OCI-LY3 (cell line): ENCODE measurements at regions not wholly inside any gene's neighbourhood (a gene's known extent, or its start where the extent isn't known, plus 50 kb on each side); places are given as distances from the start of the nearest gene placed in this dataset.
A peak's percentile ranks its signal among the peaks of the same experiment; 100 is the strongest.

Experiments
- H2AFZ ChIP-seq: fragments of 200-600, 300-600 bp; shearing (Covaris generic); 2 replicates; pipeline ENCODE4 v1.6.0; 2014; ENCODE audit warnings: antibody characterized with exemption, low read depth, low read length
- H3K27ac ChIP-seq: fragments of 200-600, 300-600 bp; sonication (generic); 2 replicates; pipeline ENCODE4 v1.5.1; 2014; ENCODE audit warnings: mild to moderate bottlenecking, low read length, moderate library complexity, mixed read lengths
- H3K27me3 ChIP-seq: fragments of 200-600, 300-600 bp; sonication (generic); 2 replicates; pipeline ENCODE4 v1.6.1; 2014; ENCODE audit warnings: low read depth, low read length, mixed read lengths
- H3K36me3 ChIP-seq: fragments of 200-600, 300-600 bp; sonication (generic); replicated peaks from 2 replicates; pipeline ENCODE3; 2014; ENCODE audit warnings: low read depth, low read length, mixed read lengths
- H3K4me1 ChIP-seq: fragments of 300-600, 200-600 bp; sonication (generic); 2 replicates; pipeline ENCODE4 v1.6.1; 2014; ENCODE audit warnings: low read length, mixed read lengths
- H3K4me2 ChIP-seq: fragments of 200-600, 300-600 bp; sonication (generic); 2 replicates; pipeline ENCODE4 v1.6.1; 2014; ENCODE audit warnings: low read length, mixed read lengths
- H3K4me3 ChIP-seq: fragments of 300-600, 200-600 bp; sonication (generic); 2 replicates; pipeline ENCODE4 v1.5.1; 2014; ENCODE audit warnings: antibody characterized with exemption, mild to moderate bottlenecking, low read length, moderate library complexity
- H3K79me2 ChIP-seq: fragments of 300-600, 200-600 bp; shearing (Covaris generic); 2 replicates; pipeline ENCODE4 v1.6.1; 2014; ENCODE audit warnings: mild to moderate bottlenecking, low read length, mixed read lengths
- H3K9ac ChIP-seq: fragments of 300-600, 200-600 bp; shearing (Covaris generic); 2 replicates; pipeline ENCODE4 v1.6.0; 2014; ENCODE audit warnings: mild to moderate bottlenecking, low read length, moderate library complexity
- H3K9me3 ChIP-seq: fragments of 200-600, 300-600 bp; shearing (Covaris generic); 2 replicates; pipeline ENCODE4 v1.6.1; 2014; ENCODE audit warnings: low read length, mixed read lengths; ENCODE audit not compliant: insufficient read depth
- H4K20me1 ChIP-seq: fragments of 200-600, 300-600 bp; sonication (generic); 2 replicates; pipeline ENCODE4 v1.6.1; 2016; ENCODE audit warnings: low read length, mixed read lengths; ENCODE audit not compliant: insufficient read depth
- CTCF ChIP-seq: fragments of 200-600, 300-600 bp; sonication (generic); IDR thresholded peaks from 2 replicates; pipeline ENCODE4 v1.5.1; 2014; ENCODE audit warnings: antibody characterized with exemption, low read length, low read depth
- EZH2phosphoT487 ChIP-seq: fragments of 200-600 bp; shearing (Covaris generic); IDR thresholded peaks from 2 replicates; pipeline ENCODE4 v1.6.1; 2018; ENCODE audit warnings: antibody characterized with exemption, mixed run types, low read depth

GRCh38 chr6:33960345-33961313 is 156.8 kb upstream of the MLN start:
- H3K9me3 ChIP-seq, result no peaks in the 10 kb centered on the region
- no peaks in the 10 kb centered on the region for H3K79me2 ChIP-seq
- no peaks in the 10 kb centered on the region for H3K36me3 ChIP-seq
- H3K4me1 ChIP-seq, result no peaks in the 10 kb centered on the region
- no peaks in the 10 kb centered on the region for H4K20me1 ChIP-seq
- H3K27ac ChIP-seq, result no peak overlapping the region
- H2AFZ ChIP-seq, result no peak overlapping the region
- TF ChIP-seq EZH2phosphoT487 (no peak), CTCF (no peak)
- no peak overlapping the region for H3K4me2 ChIP-seq
- no peak overlapping the region for H3K4me3 ChIP-seq
- no peak overlapping the region for H3K9ac ChIP-seq
- no peaks in the 10 kb centered on the region for H3K27me3 ChIP-seq

GRCh38 chr6:33959661-33960344 is 156.0 kb upstream of the MLN start:
- Histone ChIP-seq H3K4me1 (no peaks in the 10 kb centered on the region), H3K79me2 (no peaks in the 10 kb centered on the region), H3K4me2 (no peak overlapping the region), H3K27ac (no peak overlapping the region), H3K9ac (no peak overlapping the region), H3K9me3 (no peaks in the 10 kb centered on the region), H3K36me3 (no peaks in the 10 kb centered on the region), H3K4me3 (no peak overlapping the region), H3K27me3 (no peaks in the 10 kb centered on the region), H4K20me1 (no peaks in the 10 kb centered on the region), H2AFZ (no peak overlapping the region)
- TF ChIP-seq EZH2phosphoT487 (no peak), CTCF (no peak)

DNA sequence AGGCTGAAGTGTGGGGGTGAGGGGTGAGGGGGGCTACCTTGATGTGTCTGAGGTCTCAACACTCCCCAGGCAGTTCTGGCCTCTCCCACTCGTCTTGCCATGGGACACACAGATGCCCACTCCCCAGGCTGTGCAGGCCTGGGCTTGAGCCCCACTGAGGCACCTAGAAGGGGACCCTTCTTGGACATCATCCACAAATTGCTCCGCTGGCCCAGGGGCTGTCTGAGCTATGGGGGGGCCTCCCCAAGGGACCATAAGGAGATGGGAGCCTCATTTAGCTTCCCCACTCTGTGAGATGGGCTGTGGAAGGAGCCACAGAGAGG is 155.5 kb upstream of the MLN start:
- Histone ChIP-seq H3K79me2 (no peaks in the 10 kb centered on the region), H3K4me1 (no peaks in the 10 kb centered on the region; the same call in 1 of the 2 replicates), H3K36me3 (no peaks in the 10 kb centered on the region), H3K4me3 (no peak overlapping the region), H2AFZ (no peak overlapping the region), H3K27ac (no peak overlapping the region), H4K20me1 (no peaks in the 10 kb centered on the region), H3K4me2 (no peak overlapping the region), H3K9ac (no peak overlapping the region), H3K27me3 (no peaks in the 10 kb centered on the region), H3K9me3 (no peaks in the 10 kb centered on the region)
- TF ChIP-seq EZH2phosphoT487 (no peak), CTCF (no peak)

DNA sequence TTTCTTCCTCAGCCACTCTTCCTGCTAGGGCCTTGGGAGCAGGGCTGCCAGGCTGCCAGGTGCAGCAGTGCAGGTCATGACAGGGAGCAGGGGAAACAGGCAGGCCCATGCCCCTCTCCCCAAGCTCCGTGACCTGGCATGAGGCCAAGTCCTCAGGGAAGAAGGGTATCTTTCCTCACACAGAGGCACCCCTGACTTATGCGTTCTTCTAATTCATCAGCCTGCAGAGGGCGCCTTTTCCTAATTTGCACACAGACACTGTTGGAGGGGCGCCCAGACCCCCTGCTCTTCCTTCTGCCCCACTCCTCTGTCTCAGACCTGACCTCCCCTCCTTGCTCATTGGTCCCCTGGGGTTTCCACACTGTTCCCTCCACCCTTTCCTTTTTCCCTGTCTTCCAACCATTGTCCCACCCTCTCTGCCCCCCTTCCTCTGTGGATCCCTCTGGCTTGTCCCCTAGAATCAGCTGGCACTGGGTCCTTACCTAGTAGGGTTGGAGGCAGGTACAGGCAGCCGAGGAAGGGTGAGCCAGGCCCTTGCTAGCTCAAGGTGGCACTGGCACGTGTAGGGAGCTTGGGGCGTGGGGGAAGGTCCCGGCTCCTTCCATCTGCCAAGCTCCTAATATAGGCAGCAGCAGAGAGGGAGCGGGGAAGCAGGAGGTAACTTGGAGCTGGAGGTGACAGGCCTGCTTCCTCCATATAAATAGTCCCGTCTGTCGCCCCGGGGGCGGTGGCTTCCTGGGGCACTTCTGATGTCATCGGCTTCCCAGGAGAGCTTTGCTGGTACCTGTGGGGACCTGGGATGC is 154.9 kb upstream of the MLN start:
- no peak overlapping the region for H3K9ac ChIP-seq
- H3K27ac ChIP-seq, result no peak overlapping the region
- no peaks in the 10 kb centered on the region for H3K27me3 ChIP-seq
- H3K4me2 ChIP-seq, result no peak overlapping the region
- H3K36me3 ChIP-seq, result no peaks in the 10 kb centered on the region
- H3K4me1 ChIP-seq, result no peaks in the 10 kb centered on the region; the same call in 1 of the 2 replicates
- no peak overlapping the region for H2AFZ ChIP-seq
- no peak for TF ChIP-seq EZH2phosphoT487
- TF ChIP-seq CTCF, result peak; percentile 51
- no peaks in the 10 kb centered on the region for H3K9me3 ChIP-seq
- H3K79me2 ChIP-seq, result no peaks in the 10 kb centered on the region
- no peak overlapping the region for H3K4me3 ChIP-seq
- no peaks in the 10 kb centered on the region for H4K20me1 ChIP-seq
